Osteocyte (in vitro differentiated cells): ENCODE measurements at regions not wholly inside any gene's neighbourhood (a gene's known extent, or its start where the extent isn't known, plus 50 kb on each side); places are given as distances from the start of the nearest gene placed in this dataset.
A peak's percentile ranks its signal among the peaks of the same experiment; 100 is the strongest.

Source experiments
- DNase-seq: peaks from one replicate; pipeline ENCODE4 v3.0.0; 2021; ENCODE audit warnings: mixed read lengths; ENCODE audit not compliant: unreplicated experiment; ENCODE audit errors: extremely low spot score
- H3K27ac Mint-ChIP-seq: one replicate; pipeline ENCODE4 v1.8.0; 2021; ENCODE audit warnings: mild to moderate bottlenecking, mixed read lengths; ENCODE audit not compliant: unreplicated experiment
- H3K27me3 Mint-ChIP-seq: one replicate; pipeline ENCODE4 v1.8.0; 2021; ENCODE audit warnings: mixed read lengths; ENCODE audit not compliant: unreplicated experiment
- H3K36me3 Mint-ChIP-seq: one replicate; pipeline ENCODE4 v1.8.0; 2021; ENCODE audit warnings: mixed read lengths; ENCODE audit not compliant: unreplicated experiment
- H3K4me1 Mint-ChIP-seq: one replicate; pipeline ENCODE4 v1.8.0; 2021; ENCODE audit warnings: mixed read lengths; ENCODE audit not compliant: unreplicated experiment
- H3K4me3 Mint-ChIP-seq: one replicate; pipeline ENCODE4 v1.8.0; 2021; ENCODE audit warnings: mild to moderate bottlenecking, moderate library complexity, mixed read lengths; ENCODE audit not compliant: unreplicated experiment
- H3K9me3 Mint-ChIP-seq: one replicate; pipeline ENCODE4 v1.8.0; 2021; ENCODE audit warnings: mixed read lengths; ENCODE audit not compliant: unreplicated experiment
- TF ChIP-seq, protein P1 (sequence below): fragments of 200-600 bp; sonication (generic); IDR thresholded peaks from 2 replicates; pipeline ENCODE4 v1.5.0; 2021; ENCODE audit warnings: antibody characterized with exemption, mild to moderate bottlenecking, moderate library complexity

DNA sequence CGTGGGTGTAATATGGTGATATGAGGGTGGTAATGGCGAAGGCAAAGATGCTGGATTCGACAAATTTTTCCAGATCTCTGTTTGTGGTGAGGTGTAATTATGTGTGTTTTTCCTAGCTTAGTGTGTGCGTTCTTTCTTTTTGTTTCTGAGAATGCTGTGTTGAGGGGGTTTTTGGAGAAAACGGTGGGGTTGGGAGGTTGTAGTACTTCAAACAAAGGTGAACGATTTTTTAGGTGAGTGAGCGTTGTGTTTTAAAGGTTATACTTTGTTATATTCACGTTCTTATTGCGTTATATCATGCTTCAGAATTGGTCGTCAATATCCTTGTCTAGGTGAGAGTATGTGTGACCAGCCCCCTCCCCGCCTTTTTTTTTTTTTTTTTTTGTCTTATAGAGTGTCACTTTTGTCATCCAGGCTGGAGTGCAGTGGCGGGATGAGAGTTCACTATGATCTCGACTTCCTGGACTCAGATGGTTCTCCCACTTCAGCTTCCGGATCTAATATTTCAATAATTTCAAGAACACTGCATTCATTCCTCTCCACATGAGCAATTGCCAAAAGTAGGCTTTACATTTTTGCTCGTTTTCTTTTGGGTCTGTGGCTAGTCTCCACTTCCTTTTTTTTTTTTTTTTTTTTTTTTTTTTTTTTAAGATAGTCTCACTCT, 82.2 kb upstream of the RNU2-1 start:
- DNase-seq: no peak
- no peaks in the 10 kb centered on the region for H3K9me3 Mint-ChIP-seq
- no peak overlapping the region for H3K4me3 Mint-ChIP-seq
- no peaks in the 10 kb centered on the region for H3K27me3 Mint-ChIP-seq
- TF ChIP-seq, protein P1, sequence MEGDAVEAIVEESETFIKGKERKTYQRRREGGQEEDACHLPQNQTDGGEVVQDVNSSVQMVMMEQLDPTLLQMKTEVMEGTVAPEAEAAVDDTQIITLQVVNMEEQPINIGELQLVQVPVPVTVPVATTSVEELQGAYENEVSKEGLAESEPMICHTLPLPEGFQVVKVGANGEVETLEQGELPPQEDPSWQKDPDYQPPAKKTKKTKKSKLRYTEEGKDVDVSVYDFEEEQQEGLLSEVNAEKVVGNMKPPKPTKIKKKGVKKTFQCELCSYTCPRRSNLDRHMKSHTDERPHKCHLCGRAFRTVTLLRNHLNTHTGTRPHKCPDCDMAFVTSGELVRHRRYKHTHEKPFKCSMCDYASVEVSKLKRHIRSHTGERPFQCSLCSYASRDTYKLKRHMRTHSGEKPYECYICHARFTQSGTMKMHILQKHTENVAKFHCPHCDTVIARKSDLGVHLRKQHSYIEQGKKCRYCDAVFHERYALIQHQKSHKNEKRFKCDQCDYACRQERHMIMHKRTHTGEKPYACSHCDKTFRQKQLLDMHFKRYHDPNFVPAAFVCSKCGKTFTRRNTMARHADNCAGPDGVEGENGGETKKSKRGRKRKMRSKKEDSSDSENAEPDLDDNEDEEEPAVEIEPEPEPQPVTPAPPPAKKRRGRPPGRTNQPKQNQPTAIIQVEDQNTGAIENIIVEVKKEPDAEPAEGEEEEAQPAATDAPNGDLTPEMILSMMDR: no peak
- H3K4me1 Mint-ChIP-seq: peaks cover 5% of the 10 kb centered on the region
- H3K27ac Mint-ChIP-seq: no peak overlapping the region
- no peaks in the 10 kb centered on the region for H3K36me3 Mint-ChIP-seq

DNA sequence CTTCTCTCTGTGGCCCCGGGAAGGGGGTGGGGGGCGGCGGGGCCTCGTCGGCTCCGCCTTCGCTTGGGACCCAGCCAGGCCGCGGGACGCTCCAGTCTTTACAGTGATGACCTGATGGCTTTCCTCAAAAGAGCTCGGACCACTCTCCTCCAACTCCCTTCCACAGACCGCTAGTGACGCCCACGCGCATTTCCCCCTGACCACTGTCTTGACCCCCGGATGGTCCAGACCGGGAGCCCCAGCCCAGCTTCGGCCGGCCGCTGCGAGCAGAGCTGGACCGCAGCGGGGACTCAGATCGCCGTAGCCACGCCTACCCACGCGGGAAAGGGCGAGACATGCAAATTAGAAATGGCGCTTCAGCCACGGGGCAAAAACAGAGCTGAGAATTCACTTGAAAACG, 81.6 kb upstream of the RNU2-1 start:
- no peaks in the 10 kb centered on the region for H3K36me3 Mint-ChIP-seq
- DNase-seq: no peak
- H3K4me3 Mint-ChIP-seq: no peak overlapping the region
- no peaks in the 10 kb centered on the region for H3K27me3 Mint-ChIP-seq
- H3K9me3 Mint-ChIP-seq: no peaks in the 10 kb centered on the region
- H3K4me1 Mint-ChIP-seq: peaks cover 5% of the 10 kb centered on the region
- TF ChIP-seq, protein P1: no peak
- no peak overlapping the region for H3K27ac Mint-ChIP-seq

DNA sequence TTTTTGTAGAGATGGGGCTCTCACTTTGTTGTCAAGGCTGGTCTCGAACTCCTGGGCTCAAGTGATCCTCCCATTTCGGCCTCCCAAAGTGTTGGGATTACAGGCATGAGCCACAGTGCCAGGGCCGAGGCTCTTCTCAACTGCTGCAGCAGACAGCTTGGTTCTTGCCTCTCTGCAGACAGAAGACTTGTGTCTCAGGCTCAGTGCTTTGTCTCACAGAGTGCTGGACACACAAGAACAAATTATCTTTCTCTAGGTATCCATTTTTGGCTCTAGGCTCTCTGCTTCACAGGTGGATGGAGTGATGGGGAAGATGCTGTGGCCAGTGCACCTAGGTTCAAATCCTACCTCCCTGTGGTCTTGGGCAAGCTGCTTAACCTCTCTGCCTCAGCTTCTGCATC, 80.8 kb upstream of the RNU2-1 start:
- H3K4me1 Mint-ChIP-seq: peaks cover 5% of the 10 kb centered on the region
- H3K27ac Mint-ChIP-seq: no peak overlapping the region
- DNase-seq: peak; percentile 54

DNA sequence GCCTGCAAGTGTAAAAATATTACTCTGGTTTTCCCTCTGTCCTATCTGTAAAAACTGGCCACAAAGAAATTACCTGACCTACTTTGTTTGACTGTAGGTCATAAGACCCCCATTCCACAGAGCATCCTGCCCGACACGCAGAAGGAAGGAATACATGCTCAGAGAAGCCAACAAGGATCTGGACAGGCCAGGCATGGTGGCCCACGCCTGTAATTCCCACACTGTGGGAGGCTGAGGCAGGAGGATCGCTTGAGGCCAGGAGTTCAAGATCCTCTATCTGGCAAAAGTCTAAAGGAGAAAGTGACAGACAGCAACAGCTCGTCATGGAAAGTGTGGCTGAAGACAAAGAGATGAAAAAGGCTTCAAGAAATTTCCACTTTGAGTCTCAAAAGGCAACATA, 78.2 kb upstream of the RNU2-1 start:
- Mint-ChIP-seq H3K27ac (no peak overlapping the region), H3K36me3 (no peaks in the 10 kb centered on the region), H3K4me3 (no peak overlapping the region), H3K4me1 (no peaks in the 10 kb centered on the region), H3K27me3 (no peaks in the 10 kb centered on the region), H3K9me3 (no peaks in the 10 kb centered on the region)
- TF ChIP-seq, protein P1: no peak
- DNase-seq: peak; percentile 66

More for the DNA sequence above, 80.8 kb upstream of the RNU2-1 start:
- H3K9me3 Mint-ChIP-seq: no peaks in the 10 kb centered on the region
- no peaks in the 10 kb centered on the region for H3K27me3 Mint-ChIP-seq
- peak overlapping the region; percentile 32 for H3K4me3 Mint-ChIP-seq
- TF ChIP-seq, protein P1: no peak
- no peaks in the 10 kb centered on the region for H3K36me3 Mint-ChIP-seq

DNA sequence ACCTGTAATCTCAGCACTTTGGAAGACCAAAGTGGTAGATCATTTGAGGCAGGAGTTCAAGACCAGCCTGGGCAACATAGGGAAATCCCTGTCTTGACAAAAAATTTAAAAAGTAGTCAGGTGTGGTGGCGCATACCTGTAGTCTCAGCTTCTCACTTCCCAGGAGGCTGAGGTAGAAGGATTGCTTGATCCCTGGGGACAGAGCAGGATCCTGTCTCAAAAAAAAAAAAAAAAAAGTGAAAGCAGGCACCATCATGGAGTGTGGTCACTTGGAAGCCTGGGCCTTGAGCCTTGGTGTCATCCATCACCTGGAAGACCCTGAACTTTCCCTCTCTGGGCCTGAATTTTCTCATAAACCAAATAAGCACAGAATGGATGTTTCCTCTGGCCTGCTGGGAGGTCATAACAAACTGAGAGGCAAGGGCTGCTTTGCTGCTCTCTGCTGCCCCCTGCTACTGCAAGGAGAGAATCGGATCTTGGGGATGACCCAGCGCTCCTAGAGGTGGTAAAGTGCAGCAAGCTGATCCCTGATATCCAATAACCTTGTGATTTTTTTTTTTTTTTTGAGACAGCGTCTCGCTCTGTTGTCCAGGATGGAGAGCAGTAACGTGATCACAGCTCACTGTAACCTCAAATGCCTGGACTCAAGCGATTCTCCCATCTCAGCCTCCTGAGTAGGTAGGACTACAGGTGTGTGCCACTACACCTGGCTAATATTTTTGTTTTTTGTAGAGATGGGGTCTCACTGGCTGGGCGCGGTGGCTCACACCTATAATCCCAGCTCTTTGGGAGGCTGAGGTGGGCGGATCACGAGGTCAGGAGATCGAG, 75.9 kb upstream of the RNU2-1 start:
- TF ChIP-seq, protein P1: no peak
- no peaks in the 10 kb centered on the region for H3K27me3 Mint-ChIP-seq
- no peak overlapping the region for H3K4me3 Mint-ChIP-seq
- no peaks in the 10 kb centered on the region for H3K9me3 Mint-ChIP-seq
- no peaks in the 10 kb centered on the region for H3K4me1 Mint-ChIP-seq
- H3K36me3 Mint-ChIP-seq: no peaks in the 10 kb centered on the region
- H3K27ac Mint-ChIP-seq: no peak overlapping the region
- no peak for DNase-seq
